ENCODE measurements at regions not wholly inside any gene's neighbourhood (a gene's known extent, or its start where the extent isn't known, plus 50 kb on each side); places are given as distances from the start of the nearest gene placed in this dataset.

GRCh38 chr13:64866331-64866730, 2363.8 kb downstream of the PCDH9 start:
- peak; percentile 1 to 58 for DNase-seq

DNA sequence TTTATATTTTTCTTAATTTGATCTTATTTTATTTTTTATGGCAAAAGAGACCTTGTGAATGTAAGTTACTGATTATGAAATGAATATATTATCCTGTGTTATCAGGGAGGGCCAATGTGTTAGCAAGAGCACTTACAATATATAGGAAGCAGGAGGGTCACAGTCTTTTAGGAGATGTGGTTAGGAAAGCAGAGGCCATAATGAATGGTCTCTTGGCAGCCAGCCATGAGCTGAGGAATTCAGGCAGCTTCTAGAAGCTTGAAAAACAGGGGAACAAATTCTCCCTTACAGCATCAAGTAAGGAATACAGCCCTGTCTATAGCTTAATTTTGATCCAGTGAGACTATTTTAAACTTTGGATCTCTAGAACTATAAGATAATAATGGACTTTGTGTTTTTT, 2374.6 kb downstream of the PCDH9 start:
- peak in 1 of 2 experiments; percentile 1 for DNase-seq

GRCh38 chr13:64850017-64850416, 2380.1 kb downstream of the PCDH9 start:
- DNase-seq: no peak

DNA sequence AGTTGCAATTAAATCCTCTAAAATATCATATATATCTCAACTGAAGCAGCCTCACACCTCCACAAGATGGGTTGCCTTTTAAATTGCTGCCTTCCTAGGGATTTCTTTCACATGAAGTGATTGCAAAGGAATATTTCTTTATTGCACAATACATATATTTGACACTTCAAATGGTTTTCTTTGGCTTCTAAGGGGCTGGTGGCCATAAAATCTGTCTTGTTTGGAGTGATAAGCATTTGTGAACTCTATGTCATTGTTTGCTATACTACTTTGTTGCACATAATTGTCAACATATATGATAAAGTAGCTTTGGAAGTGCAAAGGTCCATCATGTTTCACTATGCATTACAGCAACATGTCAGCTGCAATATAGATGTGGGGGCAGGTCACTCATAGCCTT, 2380.9 kb downstream of the PCDH9 start:
- no peak for DNase-seq

DNA sequence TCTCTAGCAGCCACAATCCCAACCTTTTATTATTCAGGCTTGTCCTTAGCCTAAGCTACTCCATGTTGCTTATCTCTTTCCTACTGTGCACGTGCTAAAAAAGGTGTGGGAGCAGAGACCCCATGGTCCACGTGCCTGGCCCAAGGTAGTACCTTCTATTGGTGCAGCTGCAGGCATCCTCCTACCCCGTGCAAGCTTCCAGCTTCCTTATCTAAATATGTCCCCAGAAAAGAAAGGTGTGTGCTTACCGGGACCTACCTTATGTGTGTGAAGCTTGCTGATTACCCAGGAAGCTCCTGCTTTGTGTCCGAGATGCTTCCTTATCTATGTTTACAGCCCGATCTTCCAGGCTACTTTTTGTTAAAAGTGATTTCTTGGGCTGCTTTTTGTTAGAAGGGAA, 2382.4 kb downstream of the PCDH9 start:
- DNase-seq: no peak

DNA sequence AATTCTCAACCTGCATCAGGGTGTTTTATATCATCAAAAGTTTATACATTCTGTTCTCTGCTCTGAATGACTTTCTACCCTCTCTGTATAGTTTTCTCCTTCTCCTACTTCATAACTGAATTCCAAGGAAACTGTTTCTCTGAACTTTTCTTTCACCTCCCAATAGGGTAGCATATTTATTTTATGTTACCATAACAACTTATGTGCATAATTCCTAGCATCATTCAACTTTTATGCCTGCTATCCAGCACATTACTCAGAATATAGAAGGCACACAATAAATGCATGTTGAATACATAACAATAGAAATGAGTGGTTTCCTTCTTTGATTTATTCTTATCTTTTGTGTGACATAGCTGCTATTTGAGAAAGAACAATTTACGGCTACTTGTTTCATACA, 2385.0 kb downstream of the PCDH9 start:
- no peak for DNase-seq

GRCh38 chr13:64819081-64819480, 2411.1 kb downstream of the PCDH9 start:
- no peak for DNase-seq

- no peak for DNase-seq
Observed at GRCh38 chr13:64817691-64818090, 2412.4 kb downstream of the PCDH9 start.

- DNase-seq: no peak
Observed at GRCh38 chr13:64810750-64811149, 2419.4 kb downstream of the PCDH9 start.

- DNase-seq: no peak
Observed at GRCh38 chr13:64808704-64809103, 2421.4 kb downstream of the PCDH9 start.

GRCh38 chr13:64801768-64802167, 2428.4 kb downstream of the PCDH9 start:
- DNase-seq: no peak

- no peak for DNase-seq
Observed at GRCh38 chr13:64798422-64798821, 2431.7 kb downstream of the PCDH9 start.

DNA sequence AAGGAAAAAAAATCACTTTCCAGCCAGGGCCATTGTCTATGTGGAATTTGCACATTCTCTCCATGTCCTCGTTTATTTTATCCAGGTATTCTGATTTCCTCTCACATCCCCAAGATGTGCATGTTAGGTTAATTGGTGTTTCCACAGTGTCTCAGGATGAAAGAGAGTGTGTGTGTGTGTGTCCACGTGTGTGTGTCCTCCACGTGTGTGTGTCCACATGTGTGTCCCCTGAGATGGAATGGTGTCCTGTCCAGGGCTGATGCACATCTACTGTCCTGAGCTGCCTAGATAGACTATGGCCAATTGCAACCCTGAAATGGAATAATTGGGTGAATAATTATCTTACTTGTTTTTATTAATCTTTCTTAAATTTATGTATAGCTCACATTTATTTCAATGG, 2436.5 kb downstream of the PCDH9 start:
- DNase-seq: no peak

DNA sequence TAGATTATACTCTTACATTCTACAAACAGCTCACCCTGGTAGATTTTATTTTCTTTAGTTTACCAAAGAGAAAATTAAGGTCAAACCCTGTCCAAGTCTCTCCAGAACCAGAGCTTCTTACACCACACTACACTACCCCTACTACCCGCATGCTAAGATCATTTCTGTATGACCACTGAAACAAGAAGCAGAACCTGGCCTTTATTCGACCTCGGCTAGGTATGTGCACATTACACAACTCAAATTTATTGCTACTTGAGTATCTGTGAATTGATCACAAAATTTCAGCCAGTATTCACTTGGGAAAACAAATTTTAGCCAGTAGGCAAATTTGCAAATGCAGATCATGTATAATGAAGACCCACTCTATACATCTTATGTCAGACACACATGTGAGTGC, 2437.0 kb downstream of the PCDH9 start:
- DNase-seq: no peak

- DNase-seq: no peak
Observed at GRCh38 chr13:64791373-64791772, 2438.8 kb downstream of the PCDH9 start.

- DNase-seq: no peak
Observed at GRCh38 chr13:64782466-64782865, 2447.7 kb downstream of the PCDH9 start.

DNA sequence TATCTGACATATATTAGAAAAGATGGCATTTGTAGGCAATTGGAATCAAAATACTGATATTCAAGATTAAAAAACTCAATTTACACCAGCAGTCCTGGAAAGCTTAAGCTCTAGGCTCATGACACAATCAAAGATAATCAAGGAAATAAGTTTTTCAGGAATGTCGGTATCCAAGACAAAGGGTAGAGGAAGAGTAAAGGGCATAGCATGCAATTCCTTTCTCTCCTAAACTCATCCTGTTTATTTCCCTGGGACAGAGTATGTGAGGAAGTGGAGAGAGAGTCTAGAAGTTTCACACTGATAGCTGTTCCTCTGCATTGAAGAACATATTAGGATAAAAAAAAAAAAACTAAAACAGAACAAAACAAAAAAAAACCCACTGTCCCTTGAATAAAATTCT, 2452.1 kb downstream of the PCDH9 start:
- DNase-seq: no peak

DNA sequence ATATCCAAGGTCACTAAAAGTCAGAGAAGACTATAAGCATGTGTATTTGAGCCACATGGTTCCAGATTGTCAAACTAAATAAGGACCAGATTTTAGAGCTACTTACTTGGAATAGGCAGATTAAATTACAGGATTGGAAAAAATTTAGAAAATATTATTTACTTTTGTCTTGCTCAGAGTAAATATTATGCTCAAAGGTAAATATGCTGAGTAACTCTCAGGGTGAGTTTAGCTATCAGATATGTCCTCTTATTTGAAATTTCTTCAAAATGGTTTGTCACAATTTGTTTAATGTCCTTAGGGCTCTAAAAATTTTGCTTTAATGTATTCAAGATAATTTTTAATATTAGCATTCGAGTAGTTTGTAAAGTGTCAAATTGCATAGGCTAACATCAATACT, 2455.2 kb downstream of the PCDH9 start:
- no peak for DNase-seq

DNA sequence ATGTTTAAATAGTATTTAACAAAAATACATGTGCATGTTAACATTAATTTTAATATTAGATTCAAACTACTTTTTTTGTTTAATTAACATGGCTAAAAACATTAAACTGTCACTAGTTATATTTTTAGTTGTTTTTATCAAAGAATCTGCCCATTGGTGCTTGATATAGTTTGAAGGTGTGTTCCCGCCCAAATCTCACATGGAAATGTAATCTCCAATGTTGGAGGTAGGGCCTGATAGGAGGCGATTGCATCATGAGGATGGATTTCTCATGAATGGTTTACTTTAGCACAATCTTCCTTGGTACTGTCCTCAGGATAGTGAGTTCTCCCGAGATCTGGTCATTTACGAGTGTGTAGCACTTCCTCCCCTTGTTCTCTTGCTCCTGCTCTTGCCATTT, 2459.4 kb downstream of the PCDH9 start:
- DNase-seq: no peak

GRCh38 chr13:64767054-64767453, 2463.1 kb downstream of the PCDH9 start:
- DNase-seq: peak in 1 of 2 experiments; percentile 15

GRCh38 chr13:64765636-64766035, 2464.5 kb downstream of the PCDH9 start:
- DNase-seq: peak in 1 of 2 experiments; percentile 3

GRCh38 chr13:64758521-64759244, 2471.5 kb downstream of the PCDH9 start:
- DNase-seq: no peak

GRCh38 chr13:64756621-64757020, 2473.5 kb downstream of the PCDH9 start:
- DNase-seq: no peak

- DNase-seq: no peak
Observed at GRCh38 chr13:64755961-64756360, 2474.2 kb downstream of the PCDH9 start.

All from NCI-H446 (cell line).